ENCODE measurements at regions not wholly inside any gene's neighbourhood (a gene's known extent, or its start where the extent isn't known, plus 50 kb on each side); places are given as distances from the start of the nearest gene placed in this dataset.

- TF ChIP-seq FOXA2 (IDR thresholded peaks at IDR 0.05) (no peak), RXRA (IDR thresholded peaks at IDR 0.05) (no peak), JUND (IDR thresholded peaks at IDR 0.05) (no peak), CTCF (IDR thresholded peaks at IDR 0.05; ENCODE audit: low read depth, low read length, missing input control) (no peak), YY1 (IDR thresholded peaks at IDR 0.05) (no peak), TAF1 (conservative IDR thresholded peaks at IDR 0.05) (no peak), ATF3 (IDR thresholded peaks at IDR 0.05) (no peak), NR2F2 (IDR thresholded peaks at IDR 0.05) (no peak), GABPA (IDR thresholded peaks at IDR 0.05 in 1 of 2, conservative IDR thresholded peaks at IDR 0.05 in 1 of 2) (no peak), FOXA1 (IDR thresholded peaks at IDR 0.05) (no peak), HNF4A (conservative IDR thresholded peaks at IDR 0.05) (no peak), MAX (IDR thresholded peaks at IDR 0.05) (no peak), SP1 (IDR thresholded peaks at IDR 0.05) (no peak), HNF4G (IDR thresholded peaks at IDR 0.05) (no peak), EGR1 (IDR thresholded peaks at IDR 0.05; ENCODE audit: low read depth in 2 of 2) (no peak), ZBTB33 (IDR thresholded peaks at IDR 0.05) (no peak)
- Histone ChIP-seq H3K27me3 (ENCODE audit: control insufficient read depth in 4 of 4, insufficient read depth in 4 of 4, low read length in 3 of 4) (no peaks in the 10 kb centered on the region), H3K36me3 (ENCODE audit: control insufficient read depth in 4 of 4, insufficient read depth in 3 of 4, low read depth in 1 of 4, low read length in 3 of 4) (no peaks in the 10 kb centered on the region), H3K9me3 (ENCODE audit: control insufficient read depth in 4 of 4, low read length in 3 of 4) (no peaks in the 10 kb centered on the region), H3K4me3 (ENCODE audit: low read depth in 1 of 3, low read length in 3 of 3) (no peak overlapping the region), H3K9ac (ENCODE audit: low read depth in 1 of 2, low read length in 2 of 2) (no peak overlapping the region), H3K4me1 (ENCODE audit: control insufficient read depth in 4 of 4, insufficient read depth in 4 of 4, low read length in 3 of 4) (peaks cover 3 to 15% (median 8%) of the 10 kb centered on the region in 4 donors), H3K27ac (ENCODE audit: low read depth in 1 of 2, low read length in 2 of 2) (no peak overlapping the region)
- DNase-seq (ENCODE audit: low spot score), result no peak
- WGBS, result 78% methylated on average over 10 of the region's 10 CpGs
Measured at GRCh38 chr20:22502731-22503191, 81.6 kb downstream of the FOXA2 start.

GRCh38 chr20:22501566-22502344 is 82.6 kb downstream of the FOXA2 start:
- Histone ChIP-seq H3K27me3 (ENCODE audit: control insufficient read depth in 4 of 4, insufficient read depth in 4 of 4, low read length in 3 of 4) (no peaks in the 10 kb centered on the region), H3K9me3 (ENCODE audit: control insufficient read depth in 4 of 4, low read length in 3 of 4) (no peaks in the 10 kb centered on the region), H3K27ac (ENCODE audit: low read depth in 1 of 2, low read length in 2 of 2) (no peak overlapping the region), H3K4me1 (ENCODE audit: control insufficient read depth in 4 of 4, insufficient read depth in 4 of 4, low read length in 3 of 4) (peaks cover 0 to 9% (median 3%) of the 10 kb centered on the region in 4 donors), H3K9ac (ENCODE audit: low read depth in 1 of 2, low read length in 2 of 2) (no peak overlapping the region), H3K36me3 (ENCODE audit: control insufficient read depth in 4 of 4, insufficient read depth in 3 of 4, low read depth in 1 of 4, low read length in 3 of 4) (no peaks in the 10 kb centered on the region), H3K4me3 (ENCODE audit: low read depth in 1 of 3, low read length in 3 of 3) (no peak overlapping the region)
- DNase-seq (ENCODE audit: low spot score), result no peak
- WGBS, result 87% methylated on average over 11 of the region's 11 CpGs
- TF ChIP-seq EGR1 (IDR thresholded peaks at IDR 0.05; ENCODE audit: low read depth in 2 of 2), result no peak
- no peak for TF ChIP-seq JUND (IDR thresholded peaks at IDR 0.05)
- TF ChIP-seq CTCF (IDR thresholded peaks at IDR 0.05; ENCODE audit: low read depth, low read length, missing input control), result no peak
- TF ChIP-seq HNF4A (conservative IDR thresholded peaks at IDR 0.05), result no peak
- no peak for TF ChIP-seq ATF3 (IDR thresholded peaks at IDR 0.05)
- TF ChIP-seq RXRA (IDR thresholded peaks at IDR 0.05), result no peak
- TF ChIP-seq HNF4G (IDR thresholded peaks at IDR 0.05), result no peak
- TF ChIP-seq NR2F2 (IDR thresholded peaks at IDR 0.05), result no peak
- no peak for TF ChIP-seq ZBTB33 (IDR thresholded peaks at IDR 0.05)
- TF ChIP-seq SP1 (IDR thresholded peaks at IDR 0.05), result no peak
- no peak for TF ChIP-seq FOXA2 (IDR thresholded peaks at IDR 0.05)
- no peak for TF ChIP-seq FOXA1 (IDR thresholded peaks at IDR 0.05)
- no peak for TF ChIP-seq REST (IDR thresholded peaks at IDR 0.05)
- TF ChIP-seq YY1 (IDR thresholded peaks at IDR 0.05), result no peak

Data from liver (tissue), 8 donors.